ENCODE measurements at regions not wholly inside any gene's neighbourhood (a gene's known extent, or its start where the extent isn't known, plus 50 kb on each side); places are given as distances from the start of the nearest gene placed in this dataset.
"Not testable (repeated sequence)": the region's sequence is repeated elsewhere in the genome, so short reads cannot be mapped to it uniquely, and the experiment has no call there.

GRCh38 chr4:67412153-67412712 lies 133.1 kb downstream of the CENPC start:
- DNase-seq: not testable (repeated sequence)

GRCh38 chr4:67403342-67403741 lies 142.0 kb downstream of the CENPC start:
- no peak for DNase-seq

GRCh38 chr4:67401902-67402301 lies 143.4 kb downstream of the CENPC start:
- DNase-seq: no peak

- DNase-seq: no peak
These were observed 147.4 kb downstream of the CENPC start for GRCh38 chr4:67397931-67398330.

- DNase-seq: no peak
These were observed 148.3 kb downstream of the CENPC start for GRCh38 chr4:67397031-67397430.

GRCh38 chr4:67396008-67396407 lies 149.3 kb downstream of the CENPC start:
- no peak for DNase-seq

- DNase-seq: no peak
These were observed 150.4 kb downstream of the CENPC start for GRCh38 chr4:67394879-67395278.

GRCh38 chr4:67393699-67394281 lies 151.5 kb downstream of the CENPC start:
- DNase-seq: no peak

- DNase-seq: no peak
These were observed 152.3 kb downstream of the CENPC start for GRCh38 chr4:67393007-67393406.

- not testable (repeated sequence) for DNase-seq
These were observed 163.9 kb downstream of the CENPC start for GRCh38 chr4:67381406-67381804.

GRCh38 chr4:67380702-67381405 lies 164.4 kb downstream of the CENPC start:
- not testable (repeated sequence) for DNase-seq

- DNase-seq: no peak
These were observed 165.1 kb downstream of the CENPC start for GRCh38 chr4:67380154-67380553.

GRCh38 chr4:67375291-67375690 lies 170.0 kb downstream of the CENPC start:
- no peak for DNase-seq

- DNase-seq: no peak
These were observed 173.7 kb downstream of the CENPC start for GRCh38 chr4:67371615-67372014.

GRCh38 chr4:67366311-67366861 lies 178.9 kb downstream of the CENPC start:
- DNase-seq: no peak

GRCh38 chr4:67365661-67366245 lies 179.6 kb downstream of the CENPC start:
- DNase-seq: no peak

- no peak for DNase-seq
These were observed 189.5 kb downstream of the CENPC start for GRCh38 chr4:67355806-67356205.

- no peak for DNase-seq
These were observed 198.6 kb downstream of the CENPC start for GRCh38 chr4:67346654-67347053.

GRCh38 chr4:67344594-67345380 lies 200.5 kb downstream of the CENPC start:
- DNase-seq: no peak

- DNase-seq: no peak
These were observed 202.1 kb downstream of the CENPC start for GRCh38 chr4:67343199-67343598.

- DNase-seq: no peak
These were observed 203.0 kb downstream of the CENPC start for GRCh38 chr4:67342291-67342690.

- DNase-seq: no peak
These were observed 211.6 kb downstream of the CENPC start for GRCh38 chr4:67333664-67334063.

GRCh38 chr4:67332627-67333026 lies 212.7 kb downstream of the CENPC start:
- DNase-seq: no peak
